ENCODE measurements at regions not wholly inside any gene's neighbourhood (a gene's known extent, or its start where the extent isn't known, plus 50 kb on each side); places are given as distances from the start of the nearest gene placed in this dataset.

DNA sequence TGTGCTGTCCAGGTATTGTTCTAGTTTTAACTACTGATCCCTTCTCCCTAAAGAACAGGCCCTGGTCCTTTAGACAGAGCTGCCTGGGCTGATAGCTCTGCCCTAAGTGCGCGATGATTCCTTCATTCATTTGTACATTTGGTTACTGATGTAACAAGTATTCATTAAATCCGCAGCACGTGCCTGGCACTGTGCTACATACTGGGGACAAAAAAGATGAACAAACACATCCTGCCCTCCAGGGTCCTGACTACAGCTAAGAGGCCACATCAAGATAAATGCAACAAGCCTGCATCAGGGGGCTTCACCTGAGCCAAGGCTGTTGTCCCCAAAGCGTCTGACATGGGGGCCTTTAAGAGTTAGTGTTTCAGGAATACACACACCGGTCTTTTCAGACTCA is 99.0 kb upstream of the PODXL start:
- Histone ChIP-seq H3K36me3 (ENCODE audit: control insufficient read depth in 2 of 2, extremely low read depth in 1 of 2, insufficient read depth in 2 of 2, low read length in 2 of 2) (no peaks in the 10 kb centered on the region), H3K27ac (ENCODE audit: insufficient read depth, low read depth, low read length) (no peak overlapping the region), H3K4me3 (replicated peaks in 1 of 3; ENCODE audit: insufficient read depth in 1 of 3, low read depth in 1 of 3, low read length in 3 of 3) (no peak overlapping the region), H3K4me1 (ENCODE audit: control insufficient read depth, extremely low read depth, insufficient read depth, low read length) (peaks cover 20% of the 10 kb centered on the region), H3K27me3 (ENCODE audit: control insufficient read depth in 2 of 2, insufficient read depth in 2 of 2, low read length in 2 of 2) (no peaks in the 10 kb centered on the region), H3K9me3 (replicated peaks; ENCODE audit: control insufficient read depth, insufficient read depth, low read length) (no peaks in the 10 kb centered on the region), H3K9me1 (replicated peaks; ENCODE audit: control insufficient read depth, extremely low read depth, insufficient read depth, low read length) (no peaks in the 10 kb centered on the region), H4K20me1 (replicated peaks; ENCODE audit: control insufficient read depth, extremely low read depth, insufficient read depth, low read length) (no peaks in the 10 kb centered on the region), H2AFZ (ENCODE audit: low read depth, low read length) (no peak overlapping the region), H3K9ac (replicated peaks; ENCODE audit: extremely low read depth, insufficient read depth, low read length) (no peak overlapping the region), H3K79me2 (ENCODE audit: control insufficient read depth, insufficient read depth, low read length) (no peaks in the 10 kb centered on the region), H3K4me2 (ENCODE audit: insufficient read depth, low read length) (no peak overlapping the region)
- dilution Hi-C loops (cut with MboI; ENCODE audit: extremely low pct_ligation_motif_present, low sequenced_read_pairs) (no loop called here), intact Hi-C loops (cut with micrococcal nuclease) (no loop called here)
- ChIA-PET POLR2A (no interaction called here), CTCF (interaction anchor here (1.2 to 3.1 kb wide), 6 partner anchors 70 to 149 kb away, joined by 3 to 79 read pairs (median 4); no protein-coding TSS in a partner anchor)
- DNase-seq (ENCODE audit: low read depth, low spot score) (no peak), FAIRE-seq (no peak)
- BruUV-seq (replicated peaks), result no TSS peak
- no peak for TF ChIP-seq POLR2AphosphoS5 (IDR thresholded peaks at IDR 0.05; ENCODE audit: insufficient read depth, low read depth, low read length)
- TF ChIP-seq EZH2 (IDR thresholded peaks at IDR 0.05; ENCODE audit: borderline replicate concordance, low read depth, low read length, severe bottlenecking), result no peak
- TF ChIP-seq MYC (IDR thresholded peaks at IDR 0.05; ENCODE audit: low read depth, low read length), result no peak
- no peak for TF ChIP-seq FOS (IDR thresholded peaks at IDR 0.05; ENCODE audit: borderline replicate concordance, insufficient read depth, low read length)
- TF ChIP-seq, protein P1, sequence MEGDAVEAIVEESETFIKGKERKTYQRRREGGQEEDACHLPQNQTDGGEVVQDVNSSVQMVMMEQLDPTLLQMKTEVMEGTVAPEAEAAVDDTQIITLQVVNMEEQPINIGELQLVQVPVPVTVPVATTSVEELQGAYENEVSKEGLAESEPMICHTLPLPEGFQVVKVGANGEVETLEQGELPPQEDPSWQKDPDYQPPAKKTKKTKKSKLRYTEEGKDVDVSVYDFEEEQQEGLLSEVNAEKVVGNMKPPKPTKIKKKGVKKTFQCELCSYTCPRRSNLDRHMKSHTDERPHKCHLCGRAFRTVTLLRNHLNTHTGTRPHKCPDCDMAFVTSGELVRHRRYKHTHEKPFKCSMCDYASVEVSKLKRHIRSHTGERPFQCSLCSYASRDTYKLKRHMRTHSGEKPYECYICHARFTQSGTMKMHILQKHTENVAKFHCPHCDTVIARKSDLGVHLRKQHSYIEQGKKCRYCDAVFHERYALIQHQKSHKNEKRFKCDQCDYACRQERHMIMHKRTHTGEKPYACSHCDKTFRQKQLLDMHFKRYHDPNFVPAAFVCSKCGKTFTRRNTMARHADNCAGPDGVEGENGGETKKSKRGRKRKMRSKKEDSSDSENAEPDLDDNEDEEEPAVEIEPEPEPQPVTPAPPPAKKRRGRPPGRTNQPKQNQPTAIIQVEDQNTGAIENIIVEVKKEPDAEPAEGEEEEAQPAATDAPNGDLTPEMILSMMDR (IDR thresholded peaks at IDR 0.05; ENCODE audit: extremely low read depth in 1 of 2, insufficient read depth in 1 of 2, low read depth in 1 of 2, low read length in 2 of 2), result no peak
- TF ChIP-seq JUN (IDR thresholded peaks at IDR 0.05; ENCODE audit: borderline replicate concordance, insufficient read depth, insufficient read length, low read depth), result no peak
- TF ChIP-seq, protein P2, sequence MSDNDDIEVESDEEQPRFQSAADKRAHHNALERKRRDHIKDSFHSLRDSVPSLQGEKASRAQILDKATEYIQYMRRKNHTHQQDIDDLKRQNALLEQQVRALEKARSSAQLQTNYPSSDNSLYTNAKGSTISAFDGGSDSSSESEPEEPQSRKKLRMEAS (IDR thresholded peaks at IDR 0.05; ENCODE audit: insufficient read depth, insufficient read length), result no peak
- TF ChIP-seq GATA2 (IDR thresholded peaks at IDR 0.05; ENCODE audit: insufficient read depth, insufficient read length, low read depth, low read length), result no peak
- no peak for TF ChIP-seq POLR2A (IDR thresholded peaks at IDR 0.05; ENCODE audit: low read depth, low read length)
